Tibial artery (tissue), 4 donors: ENCODE measurements at regions not wholly inside any gene's neighbourhood (a gene's known extent, or its start where the extent isn't known, plus 50 kb on each side); places are given as distances from the start of the nearest gene placed in this dataset.
"Not testable (repeated sequence)": the region's sequence is repeated elsewhere in the genome, so short reads cannot be mapped to it uniquely, and the experiment has no call there.

Experiments
- DNase-seq, 2 donors: peaks; one replicate each; pipeline ENCODE4 v3.0.0-alpha.2; 2019
- H3K27ac ChIP-seq, 2 donors: fragments of 200-600 bp; sonication (generic) in 1 of 2; 1 replicate in 1 of 2; 2 replicates in 1 of 2; pipeline ENCODE4 v1.5.1; 2018 to 2019; ENCODE audit warnings: mild to moderate bottlenecking in 1 of 2
- H3K27me3 ChIP-seq, 2 donors: fragments of 200-600 bp; sonication (generic) in 1 of 2; one replicate each; pipeline versions ENCODE4 v1.5.1 to v1.6.0; 2016 to 2019
- H3K36me3 ChIP-seq, 3 donors: fragments of 200-600 bp; sonication (generic) in 2 of 3; one replicate each; pipeline ENCODE4 v1.5.1; 2016 to 2019; ENCODE audit warnings: mild to moderate bottlenecking in 2 of 3
- H3K4me1 ChIP-seq, 4 donors: fragments of 200-600 bp; sonication (generic) in 2 of 4; 1 replicate in 3 of 4; 2 replicates in 1 of 4; pipeline ENCODE4 v1.5.1; 2016 to 2019
- H3K4me3 ChIP-seq, 2 donors: fragments of 200-600 bp; sonication (generic) in 1 of 2; 1 replicate in 1 of 2; 2 replicates in 1 of 2; pipeline ENCODE4 v1.5.1; 2018 to 2019; ENCODE audit warnings: mild to moderate bottlenecking in 2 of 2
- H3K9me3 ChIP-seq, 3 donors: fragments of 200-600 bp; sonication (generic) in 1 of 3; one replicate each; pipeline ENCODE4 v1.5.1; 2016 to 2019
- intact Hi-C: fragments of 100-400 bp; cut with DNase I; formaldehyde crosslinking; loops from one replicate; pipeline ENCODE4 v1.15.0; 2023; ENCODE audit warnings: low total_unique reads

- H3K27ac ChIP-seq, H3K4me1 ChIP-seq, H3K4me3 ChIP-seq, intact Hi-C loops, H3K27me3 ChIP-seq, H3K36me3 ChIP-seq, H3K9me3 ChIP-seq: not testable (repeated sequence)
- DNase-seq = peak; percentile 32 to 72
These were observed 948.6 kb upstream of the TPTE start for GRCh38 chr21:9572782-9573181.

- H3K27me3 ChIP-seq, H3K4me3 ChIP-seq, H3K27ac ChIP-seq, H3K4me1 ChIP-seq, H3K9me3 ChIP-seq, intact Hi-C loops, H3K36me3 ChIP-seq, DNase-seq: not testable (repeated sequence)
These were observed 947.9 kb upstream of the TPTE start for GRCh38 chr21:9573528-9573927.

- H3K4me3 ChIP-seq, H3K36me3 ChIP-seq, intact Hi-C loops, H3K9me3 ChIP-seq, H3K4me1 ChIP-seq, DNase-seq, H3K27me3 ChIP-seq, H3K27ac ChIP-seq: not testable (repeated sequence)
These were observed 942.1 kb upstream of the TPTE start for GRCh38 chr21:9579275-9579674.

- H3K36me3 ChIP-seq, H3K27ac ChIP-seq, H3K27me3 ChIP-seq, DNase-seq, intact Hi-C loops, H3K4me1 ChIP-seq, H3K9me3 ChIP-seq, H3K4me3 ChIP-seq: not testable (repeated sequence)
These were observed 933.4 kb upstream of the TPTE start for GRCh38 chr21:9587941-9588340.

- H3K27ac ChIP-seq, H3K4me1 ChIP-seq, intact Hi-C loops, H3K9me3 ChIP-seq, H3K36me3 ChIP-seq, H3K4me3 ChIP-seq, H3K27me3 ChIP-seq, DNase-seq: not testable (repeated sequence)
These were observed 928.8 kb upstream of the TPTE start for GRCh38 chr21:9592591-9592990.

GRCh38 chr21:9593646-9594045 is 927.7 kb upstream of the TPTE start:
- H3K27me3 ChIP-seq, H3K36me3 ChIP-seq, H3K4me1 ChIP-seq, H3K4me3 ChIP-seq, intact Hi-C loops, DNase-seq, H3K27ac ChIP-seq, H3K9me3 ChIP-seq: not testable (repeated sequence)

GRCh38 chr21:9614011-9614410 is 907.4 kb upstream of the TPTE start:
- DNase-seq, H3K4me1 ChIP-seq, H3K9me3 ChIP-seq, intact Hi-C loops, H3K27ac ChIP-seq, H3K36me3 ChIP-seq, H3K27me3 ChIP-seq, H3K4me3 ChIP-seq: not testable (repeated sequence)

- H3K27ac ChIP-seq, H3K4me1 ChIP-seq, H3K36me3 ChIP-seq, H3K9me3 ChIP-seq, H3K27me3 ChIP-seq, DNase-seq, H3K4me3 ChIP-seq, intact Hi-C loops: not testable (repeated sequence)
These were observed 900.1 kb upstream of the TPTE start for GRCh38 chr21:9621121-9621793.

GRCh38 chr21:9628051-9628450 is 893.3 kb upstream of the TPTE start:
- H3K9me3 ChIP-seq, H3K4me1 ChIP-seq, H3K27ac ChIP-seq, H3K27me3 ChIP-seq, H3K36me3 ChIP-seq, DNase-seq, H3K4me3 ChIP-seq, intact Hi-C loops: not testable (repeated sequence)

- H3K36me3 ChIP-seq, H3K4me1 ChIP-seq, intact Hi-C loops, H3K27me3 ChIP-seq, H3K4me3 ChIP-seq, H3K27ac ChIP-seq, H3K9me3 ChIP-seq, DNase-seq: not testable (repeated sequence)
These were observed 874.0 kb upstream of the TPTE start for GRCh38 chr21:9647409-9647808.

- H3K36me3 ChIP-seq, H3K4me3 ChIP-seq, H3K27ac ChIP-seq, DNase-seq, intact Hi-C loops, H3K4me1 ChIP-seq, H3K9me3 ChIP-seq, H3K27me3 ChIP-seq: not testable (repeated sequence)
These were observed 873.1 kb upstream of the TPTE start for GRCh38 chr21:9648331-9648730.

- H3K4me1 ChIP-seq, DNase-seq, H3K36me3 ChIP-seq, H3K9me3 ChIP-seq, intact Hi-C loops, H3K4me3 ChIP-seq, H3K27ac ChIP-seq, H3K27me3 ChIP-seq: not testable (repeated sequence)
These were observed 872.2 kb upstream of the TPTE start for GRCh38 chr21:9648947-9649720.

GRCh38 chr21:9652819-9653218 is 868.6 kb upstream of the TPTE start:
- H3K4me3 ChIP-seq, H3K27me3 ChIP-seq, H3K36me3 ChIP-seq, DNase-seq, H3K9me3 ChIP-seq, H3K4me1 ChIP-seq, H3K27ac ChIP-seq, intact Hi-C loops: not testable (repeated sequence)

GRCh38 chr21:9655221-9655620 is 866.2 kb upstream of the TPTE start:
- H3K4me3 ChIP-seq, H3K27ac ChIP-seq, H3K27me3 ChIP-seq, H3K9me3 ChIP-seq, DNase-seq, H3K36me3 ChIP-seq, intact Hi-C loops, H3K4me1 ChIP-seq: not testable (repeated sequence)

GRCh38 chr21:9656455-9656854 is 864.9 kb upstream of the TPTE start:
- H3K9me3 ChIP-seq, H3K36me3 ChIP-seq, H3K4me1 ChIP-seq, H3K27ac ChIP-seq, DNase-seq, H3K4me3 ChIP-seq, intact Hi-C loops, H3K27me3 ChIP-seq: not testable (repeated sequence)
